OCI-LY7 (cell line): ENCODE measurements at regions not wholly inside any gene's neighbourhood (a gene's known extent, or its start where the extent isn't known, plus 50 kb on each side); places are given as distances from the start of the nearest gene placed in this dataset.

Source experiments
- BruUV-seq: library from RNA; stranded (reverse); fragments of 400-500 nt; replicated peaks from 2 replicates; lab custom pipeline; 2021; lab: Mats Ljungman, UMichigan
- CTCF ChIA-PET: fragments of 300-600 bp; sonication (Branson Sonifier 250); formaldehyde crosslinking; loops from one replicate; lab custom pipeline; 2022; ENCODE audit warnings: antibody characterized with exemption; ENCODE audit not compliant: unreplicated experiment; lab: Charles Lee
- POLR2A ChIA-PET: fragments of 300-600 bp; sonication (Branson Sonifier 250); formaldehyde crosslinking; loops from one replicate; lab custom pipeline; 2022; ENCODE audit warnings: antibody characterized with exemption; lab: Charles Lee
- DNase-seq: peaks from one replicate; pipeline ENCODE4 v3.0.0-alpha.2; 2015; ENCODE audit warnings: low spot score
- H2AFZ ChIP-seq: fragments of 200-600 bp; sonication (generic), shearing (Covaris generic); 2 replicates; pipeline ENCODE4 v1.6.1; 2014; ENCODE audit warnings: mild to moderate bottlenecking, antibody characterized with exemption, low read length, moderate library complexity
- H3K27ac ChIP-seq: fragments of 200-600 bp; sonication (generic); 2 replicates; pipeline ENCODE4 v1.5.1; 2014; ENCODE audit warnings: mixed run types, low read depth, mild to moderate bottlenecking, moderate library complexity, low read length, inconsistent platforms; ENCODE audit not compliant: poor library complexity, severe bottlenecking
- H3K36me3 ChIP-seq: fragments of 200-600 bp; sonication (generic); 2 replicates; pipeline ENCODE4 v1.6.1; 2014; ENCODE audit warnings: mild to moderate bottlenecking, antibody characterized with exemption, low read length, moderate library complexity, mixed read lengths; ENCODE audit not compliant: insufficient read depth
- H3K4me1 ChIP-seq: fragments of 200-600 bp; sonication (generic); 2 replicates; pipeline ENCODE4 v1.5.1; 2014; ENCODE audit warnings: mild to moderate bottlenecking, low read length; ENCODE audit not compliant: insufficient read depth, poor library complexity, severe bottlenecking
- H3K4me2 ChIP-seq: fragments of 200-600 bp; sonication (generic); 2 replicates; pipeline ENCODE4 v1.6.1; 2014; ENCODE audit warnings: mild to moderate bottlenecking, low read length
- H3K4me3 ChIP-seq: fragments of 200-600 bp; sonication (generic); 2 replicates; pipeline ENCODE4 v1.5.1; 2014; ENCODE audit warnings: mild to moderate bottlenecking, low read depth, low read length; ENCODE audit not compliant: poor library complexity, severe bottlenecking
- H3K79me2 ChIP-seq: fragments of 200-600 bp; sonication (generic); 2 replicates; pipeline ENCODE4 v1.6.1; 2016; ENCODE audit warnings: low read depth, mild to moderate bottlenecking, low read length, moderate library complexity, mixed read lengths; ENCODE audit not compliant: insufficient read depth
- H3K9me2 ChIP-seq: fragments of 200-600 bp; sonication (generic); 2 replicates; pipeline ENCODE4 v1.6.1; 2016; ENCODE audit warnings: mild to moderate bottlenecking, low read length, mixed read lengths; ENCODE audit not compliant: insufficient read depth
- H3K9me3 ChIP-seq: fragments of 200-600 bp; sonication (generic); 2 replicates; pipeline ENCODE4 v1.6.1; 2014; ENCODE audit warnings: mild to moderate bottlenecking, mixed run types, low read length, mixed read lengths
- H4K20me1 ChIP-seq: fragments of 200-600 bp; sonication (generic); 2 replicates; pipeline ENCODE4 v1.6.1; 2014; ENCODE audit warnings: mild to moderate bottlenecking, antibody characterized with exemption, low read length, moderate library complexity, mixed read lengths; ENCODE audit not compliant: insufficient read depth
- EZH2phosphoT487 ChIP-seq: fragments of 200-600 bp; sonication (generic); IDR thresholded peaks from 2 replicates; pipeline ENCODE4 v1.6.1; 2018; ENCODE audit warnings: low read depth, borderline replicate concordance, mild to moderate bottlenecking, mixed run types, antibody characterized with exemption, low read length, moderate library complexity, mixed read lengths
- intact Hi-C: fragments of 100-400 bp; cut with micrococcal nuclease; formaldehyde crosslinking; loops from one replicate; pipeline ENCODE4 v1.10.0; 2022; ENCODE audit not compliant: unreplicated experiment
- TF ChIP-seq, protein P1 (sequence below): fragments of 200-600 bp; sonication (generic); conservative IDR thresholded peaks from 2 replicates; pipeline ENCODE4 v1.5.1; 2014; ENCODE audit warnings: mild to moderate bottlenecking, antibody characterized with exemption, low read length, moderate library complexity, mixed read lengths

DNA sequence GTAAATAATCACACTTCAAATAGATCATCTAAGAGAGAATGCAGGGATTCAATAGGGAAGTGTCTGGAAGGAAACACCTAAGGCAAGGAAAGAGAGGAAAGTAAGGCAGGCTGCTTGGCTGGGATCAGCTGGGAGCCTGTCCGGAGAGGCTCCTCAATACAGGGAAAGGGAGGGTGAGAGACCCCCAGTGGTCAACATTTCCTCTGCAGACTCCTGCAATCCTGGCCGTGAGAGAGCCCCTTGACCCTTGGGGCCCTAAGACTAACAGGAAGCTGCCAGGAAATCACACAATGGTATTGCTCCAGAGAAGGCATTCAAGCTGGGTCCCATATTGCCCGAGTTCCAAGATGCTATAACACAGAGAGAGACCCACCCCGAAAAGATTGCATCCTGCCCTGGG lies 549.4 kb downstream of the NYAP2 start:
- DNase-seq = no peak
- no peak overlapping the region for H3K27ac ChIP-seq
- no peak for TF ChIP-seq EZH2phosphoT487
- TF ChIP-seq, protein P1, sequence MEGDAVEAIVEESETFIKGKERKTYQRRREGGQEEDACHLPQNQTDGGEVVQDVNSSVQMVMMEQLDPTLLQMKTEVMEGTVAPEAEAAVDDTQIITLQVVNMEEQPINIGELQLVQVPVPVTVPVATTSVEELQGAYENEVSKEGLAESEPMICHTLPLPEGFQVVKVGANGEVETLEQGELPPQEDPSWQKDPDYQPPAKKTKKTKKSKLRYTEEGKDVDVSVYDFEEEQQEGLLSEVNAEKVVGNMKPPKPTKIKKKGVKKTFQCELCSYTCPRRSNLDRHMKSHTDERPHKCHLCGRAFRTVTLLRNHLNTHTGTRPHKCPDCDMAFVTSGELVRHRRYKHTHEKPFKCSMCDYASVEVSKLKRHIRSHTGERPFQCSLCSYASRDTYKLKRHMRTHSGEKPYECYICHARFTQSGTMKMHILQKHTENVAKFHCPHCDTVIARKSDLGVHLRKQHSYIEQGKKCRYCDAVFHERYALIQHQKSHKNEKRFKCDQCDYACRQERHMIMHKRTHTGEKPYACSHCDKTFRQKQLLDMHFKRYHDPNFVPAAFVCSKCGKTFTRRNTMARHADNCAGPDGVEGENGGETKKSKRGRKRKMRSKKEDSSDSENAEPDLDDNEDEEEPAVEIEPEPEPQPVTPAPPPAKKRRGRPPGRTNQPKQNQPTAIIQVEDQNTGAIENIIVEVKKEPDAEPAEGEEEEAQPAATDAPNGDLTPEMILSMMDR = no peak
- ChIA-PET CTCF (no interaction called here), POLR2A (no interaction called here)
- no peaks in the 10 kb centered on the region for H3K79me2 ChIP-seq
- no peaks in the 10 kb centered on the region for H3K9me2 ChIP-seq
- no peaks in the 10 kb centered on the region for H3K36me3 ChIP-seq
- H3K9me3 ChIP-seq = no peaks in the 10 kb centered on the region
- no peaks in the 10 kb centered on the region for H3K4me1 ChIP-seq
- no peak overlapping the region for H3K4me3 ChIP-seq
- intact Hi-C loops = no loop called here
- H4K20me1 ChIP-seq = no peaks in the 10 kb centered on the region
- no peak overlapping the region for H2AFZ ChIP-seq
- no peak overlapping the region for H3K4me2 ChIP-seq
- no TSS peak for BruUV-seq

DNA sequence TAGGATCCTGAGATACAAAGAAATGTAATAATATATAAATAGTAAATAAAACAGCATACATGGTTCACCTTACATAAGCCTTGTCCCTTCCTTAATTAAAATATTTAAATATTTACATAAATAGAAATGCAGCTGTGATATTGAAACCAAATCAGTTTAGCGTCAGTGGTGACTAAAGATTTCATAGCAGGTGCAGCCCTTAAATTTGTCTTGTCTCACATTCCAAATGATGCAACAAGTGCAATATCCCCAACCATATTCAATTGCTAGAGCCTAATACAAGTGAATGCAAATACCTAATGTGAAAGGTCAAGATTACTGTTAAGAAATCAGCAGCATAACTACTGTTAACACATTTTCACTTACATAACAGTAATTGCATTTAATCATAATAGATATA lies 539.5 kb downstream of the NYAP2 start:
- POLR2A ChIA-PET = no interaction called here
- no peak for TF ChIP-seq EZH2phosphoT487
- TF ChIP-seq, protein P1 = no peak
- Histone ChIP-seq H3K9me2 (no peaks in the 10 kb centered on the region), H2AFZ (no peak overlapping the region), H3K9me3 (no peaks in the 10 kb centered on the region), H3K79me2 (no peaks in the 10 kb centered on the region), H3K4me3 (no peak overlapping the region), H3K27ac (no peak overlapping the region), H3K4me1 (no peaks in the 10 kb centered on the region), H3K36me3 (no peaks in the 10 kb centered on the region), H4K20me1 (no peaks in the 10 kb centered on the region), H3K4me2 (no peak overlapping the region)
- intact Hi-C loops = no loop called here
- CTCF ChIA-PET = no interaction called here
- no TSS peak for BruUV-seq
- DNase-seq = no peak

DNA sequence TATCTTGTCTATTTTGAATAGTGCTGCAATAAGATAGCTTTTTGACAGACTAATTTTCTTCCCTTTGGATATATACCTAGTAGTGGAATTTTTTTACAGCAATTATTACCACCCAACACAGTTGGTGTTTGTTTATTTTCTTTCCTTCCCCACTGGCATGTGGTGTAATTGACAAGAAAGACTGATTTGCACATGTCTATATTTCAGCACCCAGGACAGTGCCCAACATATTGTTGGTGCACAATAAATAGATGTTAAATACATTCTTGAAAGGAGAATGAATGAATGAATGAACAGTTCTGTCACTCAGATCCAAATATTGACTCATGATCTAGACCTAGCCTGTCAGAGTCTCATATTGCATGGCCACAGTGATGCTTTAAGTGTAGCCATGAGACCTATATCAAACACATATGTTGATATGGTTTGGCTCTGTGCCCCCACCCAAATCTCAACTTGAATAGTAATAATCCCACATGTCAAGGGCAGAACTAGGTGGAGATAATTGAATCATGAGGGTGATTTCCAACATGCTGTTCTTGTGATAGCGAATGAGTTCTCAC lies 538.2 kb downstream of the NYAP2 start:
- POLR2A ChIA-PET = no interaction called here
- CTCF ChIA-PET = no interaction called here
- no TSS peak for BruUV-seq
- no peaks in the 10 kb centered on the region for H3K36me3 ChIP-seq
- no peak overlapping the region for H3K4me2 ChIP-seq
- no peaks in the 10 kb centered on the region for H3K79me2 ChIP-seq
- intact Hi-C loops = no loop called here
- H4K20me1 ChIP-seq = no peaks in the 10 kb centered on the region
- H3K4me3 ChIP-seq = no peak overlapping the region
- no peak overlapping the region for H3K27ac ChIP-seq
- TF ChIP-seq, protein P1 = no peak
- no peak for TF ChIP-seq EZH2phosphoT487
- no peak for DNase-seq
- no peak overlapping the region for H2AFZ ChIP-seq
- no peaks in the 10 kb centered on the region for H3K4me1 ChIP-seq
- H3K9me3 ChIP-seq = no peaks in the 10 kb centered on the region
- H3K9me2 ChIP-seq = no peaks in the 10 kb centered on the region
